Lower lobe of right lung (tissue), 2 donors: ENCODE measurements at regions not wholly inside any gene's neighbourhood (a gene's known extent, or its start where the extent isn't known, plus 50 kb on each side); places are given as distances from the start of the nearest gene placed in this dataset.

Source experiments
- ATAC-seq, 2 donors: fragments of 200-7000 bp; cut with Tn5 transposase; one replicate each; pipeline ENCODE4 v1.9.1; 2020 to 2022; ENCODE audit warnings: mild to moderate bottlenecking in 2 of 2, moderate library complexity in 2 of 2
- DNase-seq: peaks from one replicate; pipeline ENCODE4 v3.0.0-alpha.2; 2020
- H3K27ac ChIP-seq: fragments of 200-600 bp; one replicate; pipeline ENCODE4 v1.8.0; 2022
- H3K27me3 ChIP-seq: fragments of 200-600 bp; one replicate; pipeline ENCODE4 v1.8.0; 2022; ENCODE audit warnings: low read depth
- H3K36me3 ChIP-seq: fragments of 200-600 bp; one replicate; pipeline ENCODE4 v1.8.0; 2022; ENCODE audit warnings: mild to moderate bottlenecking
- H3K4me1 ChIP-seq: fragments of 200-600 bp; one replicate; pipeline ENCODE4 v1.8.0; 2022
- H3K4me3 ChIP-seq: fragments of 200-600 bp; one replicate; pipeline ENCODE4 v1.8.0; 2022; ENCODE audit warnings: mild to moderate bottlenecking
- H3K9me3 ChIP-seq: fragments of 200-600 bp; one replicate; pipeline ENCODE4 v1.8.0; 2022
- intact Hi-C: fragments of 100-400 bp; cut with DNase I; formaldehyde crosslinking; loops from one replicate; pipeline ENCODE4 v1.11.0; 2022
- TF ChIP-seq, protein P1 (sequence below): fragments of 200-600 bp; IDR thresholded peaks from one replicate; pipeline ENCODE4 v1.8.0; 2022; ENCODE audit warnings: antibody characterized with exemption, mild to moderate bottlenecking
- donor health status: DM: no; HTN: yes; CAD: no; lungs with severe emphysema.

- TF ChIP-seq, protein P1, sequence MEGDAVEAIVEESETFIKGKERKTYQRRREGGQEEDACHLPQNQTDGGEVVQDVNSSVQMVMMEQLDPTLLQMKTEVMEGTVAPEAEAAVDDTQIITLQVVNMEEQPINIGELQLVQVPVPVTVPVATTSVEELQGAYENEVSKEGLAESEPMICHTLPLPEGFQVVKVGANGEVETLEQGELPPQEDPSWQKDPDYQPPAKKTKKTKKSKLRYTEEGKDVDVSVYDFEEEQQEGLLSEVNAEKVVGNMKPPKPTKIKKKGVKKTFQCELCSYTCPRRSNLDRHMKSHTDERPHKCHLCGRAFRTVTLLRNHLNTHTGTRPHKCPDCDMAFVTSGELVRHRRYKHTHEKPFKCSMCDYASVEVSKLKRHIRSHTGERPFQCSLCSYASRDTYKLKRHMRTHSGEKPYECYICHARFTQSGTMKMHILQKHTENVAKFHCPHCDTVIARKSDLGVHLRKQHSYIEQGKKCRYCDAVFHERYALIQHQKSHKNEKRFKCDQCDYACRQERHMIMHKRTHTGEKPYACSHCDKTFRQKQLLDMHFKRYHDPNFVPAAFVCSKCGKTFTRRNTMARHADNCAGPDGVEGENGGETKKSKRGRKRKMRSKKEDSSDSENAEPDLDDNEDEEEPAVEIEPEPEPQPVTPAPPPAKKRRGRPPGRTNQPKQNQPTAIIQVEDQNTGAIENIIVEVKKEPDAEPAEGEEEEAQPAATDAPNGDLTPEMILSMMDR = no peak
- ATAC-seq = no peak
Measured at GRCh38 chr4:27191592-27191991, 331.0 kb downstream of the STIM2 start.

DNA sequence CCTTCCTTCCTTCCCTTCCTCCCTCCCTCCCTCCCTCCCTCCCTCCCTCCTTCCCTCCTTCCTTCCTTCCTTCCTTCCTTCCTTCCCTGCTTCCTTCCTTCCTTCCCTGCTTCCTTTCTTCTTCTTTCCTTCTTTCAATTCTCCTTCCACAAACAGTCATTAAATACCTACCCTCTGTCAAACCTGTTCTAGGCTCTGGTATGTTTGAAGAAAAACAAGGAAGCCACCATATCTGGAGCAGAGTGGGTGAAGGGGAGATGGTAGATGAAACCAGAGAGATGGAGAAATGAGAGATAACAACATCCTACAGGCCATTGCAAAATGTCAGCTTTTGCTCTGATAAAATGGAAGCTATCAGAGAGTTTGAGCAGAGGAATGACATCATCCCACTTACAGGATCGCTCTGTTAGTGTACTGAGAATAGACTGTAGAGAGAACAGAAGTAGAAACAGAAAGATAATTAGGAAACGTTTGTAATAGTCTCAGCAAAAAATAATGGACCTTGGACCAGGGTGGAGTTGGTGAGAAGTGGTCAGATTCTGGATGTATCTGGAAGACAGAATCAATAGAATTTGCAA lies 334.0 kb downstream of the STIM2 start:
- no peak overlapping the region for H3K4me3 ChIP-seq
- intact Hi-C loops = no loop called here
- no peaks in the 10 kb centered on the region for H3K9me3 ChIP-seq
- H3K36me3 ChIP-seq = no peaks in the 10 kb centered on the region
- ATAC-seq (no peak), DNase-seq (no peak)
- no peaks in the 10 kb centered on the region for H3K27me3 ChIP-seq
- H3K4me1 ChIP-seq = no peaks in the 10 kb centered on the region
- TF ChIP-seq, protein P1 = no peak
- no peak overlapping the region for H3K27ac ChIP-seq

More at GRCh38 chr4:27191592-27191991, 331.0 kb downstream of the STIM2 start:
- Histone ChIP-seq H3K4me3 (no peak overlapping the region), H3K27me3 (no peaks in the 10 kb centered on the region), H3K4me1 (no peaks in the 10 kb centered on the region), H3K36me3 (no peaks in the 10 kb centered on the region), H3K9me3 (no peaks in the 10 kb centered on the region), H3K27ac (no peak overlapping the region)
- DNase-seq = no peak
- intact Hi-C loops = no loop called here

DNA sequence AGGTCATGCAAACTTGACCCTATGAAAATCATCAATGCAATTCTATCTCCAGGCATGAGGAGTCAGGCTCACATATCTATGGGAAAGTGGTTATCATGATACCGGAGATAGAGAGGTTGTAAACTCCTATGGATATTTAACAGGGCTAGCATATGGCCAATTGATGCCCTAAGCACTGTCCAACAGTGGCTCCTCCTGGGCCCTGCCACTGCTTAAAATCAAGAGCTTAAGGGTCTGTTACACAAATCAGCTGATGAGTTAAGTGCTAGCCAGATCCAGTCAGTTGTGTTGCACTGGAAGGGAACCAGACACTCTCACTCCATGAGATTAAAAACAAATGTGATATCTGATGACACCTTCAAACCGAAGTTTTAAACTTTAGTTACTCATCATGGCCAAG lies 337.6 kb downstream of the STIM2 start:
- no peak for ATAC-seq
- H3K4me3 ChIP-seq = no peak overlapping the region
- no peaks in the 10 kb centered on the region for H3K36me3 ChIP-seq
- no peak for DNase-seq
- H3K27me3 ChIP-seq = no peaks in the 10 kb centered on the region
- no peak overlapping the region for H3K27ac ChIP-seq
- H3K9me3 ChIP-seq = no peaks in the 10 kb centered on the region
- intact Hi-C loops = no loop called here
- TF ChIP-seq, protein P1 = no peak
- no peaks in the 10 kb centered on the region for H3K4me1 ChIP-seq

GRCh38 chr4:27198971-27199370 lies 338.3 kb downstream of the STIM2 start:
- Histone ChIP-seq H3K36me3 (no peaks in the 10 kb centered on the region), H3K4me3 (no peak overlapping the region), H3K27ac (no peak overlapping the region), H3K9me3 (no peaks in the 10 kb centered on the region), H3K4me1 (no peaks in the 10 kb centered on the region), H3K27me3 (no peaks in the 10 kb centered on the region)
- TF ChIP-seq, protein P1 = no peak
- intact Hi-C loops = no loop called here
- no peak for DNase-seq
- no peak for ATAC-seq

DNA sequence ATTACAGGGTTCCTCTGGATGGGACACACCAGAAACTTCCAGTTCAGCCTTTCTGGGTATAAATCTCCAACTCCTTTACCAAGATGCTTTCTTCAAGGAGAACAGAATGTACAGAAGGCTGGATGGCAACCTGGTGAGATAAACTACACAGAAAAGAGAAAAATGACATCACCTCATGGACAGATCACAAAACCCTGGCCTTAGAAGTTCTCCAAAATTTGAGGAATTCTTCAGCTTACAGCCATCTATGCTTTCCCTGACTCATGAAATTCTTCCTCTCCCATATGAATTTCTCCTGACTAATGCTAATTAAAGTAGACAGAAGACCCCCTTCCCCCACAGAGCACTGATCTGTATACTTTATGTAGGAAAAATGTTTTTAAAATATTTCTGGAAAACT lies 345.4 kb downstream of the STIM2 start:
- no peaks in the 10 kb centered on the region for H3K9me3 ChIP-seq
- intact Hi-C loops = no loop called here
- H3K4me3 ChIP-seq = no peak overlapping the region
- no peaks in the 10 kb centered on the region for H3K27me3 ChIP-seq
- TF ChIP-seq, protein P1 = no peak
- DNase-seq (no peak), ATAC-seq (no peak)
- H3K36me3 ChIP-seq = no peaks in the 10 kb centered on the region
- no peaks in the 10 kb centered on the region for H3K4me1 ChIP-seq
- no peak overlapping the region for H3K27ac ChIP-seq
